ENCODE measurements at regions not wholly inside any gene's neighbourhood (a gene's known extent, or its start where the extent isn't known, plus 50 kb on each side); places are given as distances from the start of the nearest gene placed in this dataset.

DNA sequence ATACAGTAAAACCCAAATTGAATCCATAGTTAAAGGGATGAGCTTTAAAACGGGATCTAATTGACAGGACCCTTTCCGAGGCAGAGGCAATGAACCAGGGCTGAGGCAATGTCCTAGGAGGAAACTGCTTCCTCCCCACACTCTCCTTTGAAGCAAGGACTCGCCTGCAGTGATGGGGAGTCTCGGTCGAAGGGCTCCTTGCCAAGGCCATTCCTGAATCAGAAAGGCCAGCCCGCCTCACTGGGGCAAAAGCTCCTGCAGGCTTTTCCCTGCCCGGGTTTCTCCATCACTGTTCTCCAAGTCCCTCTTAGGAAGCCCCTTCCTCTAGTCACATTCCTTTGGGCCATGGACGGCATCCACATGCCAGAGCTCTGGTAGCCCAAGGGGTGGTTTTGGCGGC lies 132.0 kb downstream of the RBFOX3 start:
- in situ Hi-C loops (cut with MboI; ENCODE audit: low sequenced_read_pairs): no loop called here

- in situ Hi-C loops (cut with MboI; ENCODE audit: low sequenced_read_pairs): no loop called here
These were observed 132.8 kb downstream of the RBFOX3 start for GRCh38 chr17:79478051-79478461.

DNA sequence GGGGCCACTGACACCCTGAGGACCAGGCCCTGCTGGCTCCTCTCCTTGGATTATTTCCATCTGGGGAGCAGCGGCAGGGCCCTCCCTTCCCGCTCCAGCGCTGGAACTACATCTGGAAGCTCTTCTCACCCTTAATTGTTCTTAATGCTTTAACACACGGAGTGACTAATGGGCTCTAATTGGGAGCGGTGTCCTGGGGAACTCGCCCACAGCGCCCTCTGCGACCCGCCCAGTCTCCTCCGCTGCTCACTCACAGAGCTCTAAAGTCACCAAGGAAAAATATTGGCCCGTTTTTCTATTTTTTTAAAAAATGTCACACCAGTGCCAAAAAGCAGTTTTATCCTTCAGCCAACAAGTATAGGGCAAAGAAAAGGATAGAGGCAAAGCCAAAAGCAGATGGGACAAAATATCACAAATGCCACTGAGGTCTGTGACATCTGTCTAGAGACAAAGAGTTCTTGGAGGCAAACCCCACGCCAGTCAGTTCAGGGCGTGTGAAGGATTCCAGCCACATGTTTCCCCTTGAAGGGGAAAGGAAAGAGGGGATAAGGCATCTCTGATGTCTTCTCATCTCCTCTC lies 134.7 kb downstream of the RBFOX3 start:
- in situ Hi-C loops (cut with MboI; ENCODE audit: low sequenced_read_pairs): no loop called here

DNA sequence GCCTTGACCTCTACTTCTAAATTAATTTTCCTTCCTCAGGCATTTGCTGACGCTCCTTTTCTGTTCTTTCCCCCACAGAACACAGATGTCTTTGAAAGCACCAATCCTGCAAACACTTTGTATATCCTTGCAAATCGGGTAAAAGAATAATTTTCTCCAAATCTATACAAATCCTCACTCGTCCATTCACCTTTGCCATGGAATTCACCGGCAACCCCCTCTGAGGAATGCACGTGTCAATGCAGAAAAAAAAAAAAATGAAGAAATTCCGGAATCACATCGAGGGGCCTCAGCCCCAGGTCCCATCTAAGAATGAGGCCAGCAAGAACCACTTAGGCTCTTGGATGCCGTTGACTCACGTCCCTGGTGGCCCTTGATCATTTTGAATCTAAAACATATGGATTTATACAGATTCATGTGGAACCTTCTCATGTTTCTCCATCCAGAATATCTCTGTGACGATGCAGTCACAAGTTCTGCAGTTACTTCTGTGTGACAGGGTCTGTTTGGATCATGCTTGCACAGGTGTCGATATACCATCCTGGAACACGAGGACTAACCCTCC lies 136.9 kb downstream of the RBFOX3 start:
- in situ Hi-C loops (cut with MboI; ENCODE audit: low sequenced_read_pairs): no loop called here

DNA sequence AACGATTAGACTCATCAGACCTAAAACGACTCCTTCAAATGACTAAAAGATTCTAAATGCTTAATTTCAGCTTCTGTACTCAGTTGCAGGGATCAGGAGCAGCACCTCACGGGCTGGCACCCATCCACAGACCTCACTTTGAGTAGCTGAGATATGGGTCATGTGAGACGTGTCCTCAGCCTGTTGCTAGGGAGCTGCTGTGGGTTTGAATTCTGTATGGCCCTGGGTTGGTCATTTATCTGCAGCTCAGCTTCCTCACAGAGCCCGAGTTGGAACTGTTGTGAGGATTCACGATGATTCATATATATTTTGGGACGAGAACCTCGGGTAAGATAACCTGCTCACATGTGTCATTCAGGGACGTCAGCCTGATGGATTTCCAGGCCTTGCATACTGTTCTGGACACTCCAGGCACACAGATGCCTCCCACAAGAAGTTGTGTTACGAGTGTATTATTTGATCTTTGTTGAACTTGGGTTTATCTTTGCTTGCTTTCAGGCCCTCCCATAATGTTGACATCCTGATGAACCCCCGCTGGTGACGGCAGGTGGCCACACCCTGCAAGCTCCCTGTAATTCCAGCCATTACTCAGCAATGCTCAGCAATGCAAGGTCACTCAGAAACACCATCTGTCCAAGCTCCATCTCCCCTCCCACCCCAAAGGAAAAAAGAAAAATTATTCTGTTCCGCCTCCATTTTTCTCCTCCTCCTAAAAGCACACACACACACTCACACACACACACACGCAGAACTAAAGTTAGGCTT lies 137.6 kb downstream of the RBFOX3 start:
- in situ Hi-C loops (cut with MboI; ENCODE audit: low sequenced_read_pairs): no loop called here

- in situ Hi-C loops (cut with MboI; ENCODE audit: low sequenced_read_pairs): no loop called here
These were observed 140.1 kb downstream of the RBFOX3 start for GRCh38 chr17:79470754-79471153.

DNA sequence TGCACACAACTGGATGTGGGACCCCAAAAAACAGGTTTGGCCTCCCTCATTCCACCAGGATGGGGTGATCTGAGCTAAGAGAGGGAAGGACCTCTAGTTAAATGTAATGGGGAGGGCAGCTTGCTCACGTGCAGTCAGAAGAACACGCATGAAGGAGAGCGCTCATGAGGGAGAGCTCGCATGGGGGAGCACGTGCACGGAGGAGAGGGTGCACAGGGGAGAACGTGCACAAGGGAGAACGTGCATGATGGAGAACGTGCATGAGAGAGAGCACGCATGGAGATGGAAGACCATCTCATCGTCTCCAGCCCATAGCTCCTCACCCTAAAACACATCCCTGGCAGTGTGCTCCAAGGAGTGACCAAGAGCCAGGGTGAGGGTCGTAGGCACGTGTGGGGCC lies 141.2 kb downstream of the RBFOX3 start:
- in situ Hi-C loops (cut with MboI; ENCODE audit: low sequenced_read_pairs): no loop called here

DNA sequence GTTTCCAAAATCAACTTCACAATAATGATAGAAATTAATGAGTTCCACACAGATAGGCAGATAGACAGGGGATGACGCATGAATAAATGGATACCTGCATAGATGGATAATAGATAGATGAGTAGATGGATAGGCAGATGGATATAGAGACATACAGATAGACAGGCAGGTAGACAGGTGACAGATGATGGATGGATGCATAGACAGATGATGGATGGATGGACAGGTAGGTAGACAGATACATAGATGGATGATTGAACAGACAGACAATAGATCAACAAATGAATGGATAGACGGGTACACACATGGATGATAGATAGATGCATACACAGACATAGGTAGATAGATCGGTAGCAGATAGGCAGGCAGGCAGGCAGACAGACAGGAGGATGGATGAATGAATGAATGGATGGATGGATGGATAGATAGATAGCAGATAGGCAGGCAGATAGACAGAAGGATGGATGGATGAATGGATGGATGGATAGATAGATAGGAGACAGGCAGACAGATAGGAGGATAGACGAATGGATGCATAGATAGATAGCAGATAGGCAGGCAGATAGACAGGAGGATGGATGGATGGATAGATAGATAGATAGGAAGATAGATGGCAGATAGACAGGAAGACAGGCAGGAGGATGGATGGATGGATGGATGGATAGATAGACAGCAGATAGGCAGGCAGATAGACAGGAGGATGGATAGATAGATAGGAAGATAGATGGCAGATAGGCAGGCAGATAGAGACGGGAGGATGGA lies 142.5 kb downstream of the RBFOX3 start:
- in situ Hi-C loops (cut with MboI; ENCODE audit: low sequenced_read_pairs): no loop called here

GRCh38 chr17:79466562-79467350 lies 144.1 kb downstream of the RBFOX3 start:
- in situ Hi-C loops (cut with MboI; ENCODE audit: low sequenced_read_pairs): no loop called here

GRCh38 chr17:79465681-79466025 lies 145.2 kb downstream of the RBFOX3 start:
- in situ Hi-C loops (cut with MboI; ENCODE audit: low sequenced_read_pairs): no loop called here

GRCh38 chr17:79465011-79465680 lies 145.7 kb downstream of the RBFOX3 start:
- in situ Hi-C loops (cut with MboI; ENCODE audit: low sequenced_read_pairs): no loop called here

GRCh38 chr17:79464318-79465010 lies 146.4 kb downstream of the RBFOX3 start:
- in situ Hi-C loops (cut with MboI; ENCODE audit: low sequenced_read_pairs): no loop called here

- in situ Hi-C loops (cut with MboI; ENCODE audit: low sequenced_read_pairs): no loop called here
These were observed 147.2 kb downstream of the RBFOX3 start for GRCh38 chr17:79463421-79464317.

DNA sequence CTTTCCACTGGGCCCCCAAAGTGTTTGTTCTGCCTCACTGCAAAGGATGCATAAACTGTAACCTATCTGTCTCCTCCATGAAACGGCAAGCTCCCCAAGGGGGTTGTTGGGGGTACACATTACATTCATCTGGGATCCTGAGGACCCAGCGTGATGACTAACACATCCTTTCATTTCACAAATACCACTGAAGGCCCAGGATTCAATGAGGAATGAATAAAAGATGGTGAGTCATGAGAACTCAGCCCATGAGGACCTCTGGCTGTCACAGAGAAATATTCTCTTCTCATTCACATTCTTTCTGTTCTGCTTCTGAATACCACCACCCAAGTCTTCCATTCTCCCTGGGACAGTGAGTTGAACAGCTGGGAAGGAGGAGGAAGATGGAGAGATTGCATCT lies 149.8 kb downstream of the RBFOX3 start:
- in situ Hi-C loops (cut with MboI; ENCODE audit: low sequenced_read_pairs): no loop called here

DNA sequence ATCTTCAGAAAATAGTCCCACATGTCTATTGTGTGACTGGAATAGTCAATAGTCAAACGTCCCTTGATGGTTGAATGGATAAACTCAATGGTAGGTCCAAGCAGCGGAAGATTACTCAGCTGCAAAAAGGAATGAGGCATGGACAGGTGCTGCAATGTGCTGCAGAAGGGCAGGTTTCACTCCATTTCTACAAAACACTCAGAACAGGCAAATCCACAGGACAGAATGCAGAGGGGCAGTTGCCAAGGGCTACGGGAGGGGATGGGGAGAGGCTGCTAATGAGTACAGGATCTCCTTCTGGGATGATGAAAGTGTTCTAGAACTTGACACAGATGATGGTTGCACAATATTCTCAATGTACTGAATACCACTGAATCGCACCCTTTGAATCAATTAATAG lies 151.0 kb downstream of the RBFOX3 start:
- in situ Hi-C loops (cut with MboI; ENCODE audit: low sequenced_read_pairs): no loop called here

- in situ Hi-C loops (cut with MboI; ENCODE audit: low sequenced_read_pairs): no loop called here
These were observed 151.7 kb downstream of the RBFOX3 start for GRCh38 chr17:79459003-79459655.

DNA sequence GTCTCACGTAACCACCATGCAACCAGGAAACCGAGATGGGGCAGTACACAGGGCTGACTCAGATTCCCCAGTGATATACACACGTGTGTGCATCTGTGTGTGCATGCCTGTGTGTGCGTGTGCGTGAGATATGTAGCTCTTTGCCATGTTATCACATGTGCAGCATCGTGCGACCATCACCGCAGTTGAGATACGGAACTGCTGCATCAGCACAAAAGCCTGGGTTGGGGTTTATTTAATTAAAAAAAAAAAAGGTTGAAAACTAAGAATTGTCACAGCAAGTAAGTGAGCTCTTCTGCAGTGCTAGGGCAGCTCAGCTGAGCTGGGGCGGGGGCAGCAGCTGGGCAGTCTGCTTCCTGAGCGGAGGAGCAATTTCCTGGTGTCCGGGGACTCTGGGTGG lies 152.5 kb downstream of the RBFOX3 start:
- in situ Hi-C loops (cut with MboI; ENCODE audit: low sequenced_read_pairs): no loop called here

GRCh38 chr17:79457889-79458288 lies 153.0 kb downstream of the RBFOX3 start:
- in situ Hi-C loops (cut with MboI; ENCODE audit: low sequenced_read_pairs): no loop called here

Measured in HL-60/S4 (cell line).